Astrocyte of the cerebellum (primary cell): ENCODE measurements at regions not wholly inside any gene's neighbourhood (a gene's known extent, or its start where the extent isn't known, plus 50 kb on each side); places are given as distances from the start of the nearest gene placed in this dataset.

Experiments used
- DNase-seq: peaks from one replicate; pipeline ENCODE4 v3.0.0-alpha.2; 2011; ENCODE audit warnings: low read depth
- H3K4me3 ChIP-seq: 2 replicates; pipeline ENCODE4 v1.5.1; 2011; ENCODE audit warnings: mild to moderate bottlenecking, low read depth, low read length, moderate library complexity
- CTCF ChIP-seq: IDR thresholded peaks from 2 replicates; pipeline ENCODE4 v1.5.1; 2012; ENCODE audit warnings: low read length, low read depth, moderate library complexity, mild to moderate bottlenecking; ENCODE audit errors: missing control alignments
- in situ Hi-C: cut with HindIII; loops from 2 replicates; pipeline ENCODE4 v1.10.0; 2017; ENCODE audit warnings: low sequenced_read_pairs

GRCh38 chr10:94216201-94216600 lies 146.5 kb downstream of the NOC3L start:
- no peak for TF ChIP-seq CTCF
- no peak for DNase-seq
- H3K4me3 ChIP-seq, result no peak overlapping the region
- in situ Hi-C loops, result no loop called here

GRCh38 chr10:94217411-94217810 lies 145.3 kb downstream of the NOC3L start:
- no peak overlapping the region for H3K4me3 ChIP-seq
- no peak for TF ChIP-seq CTCF
- no peak for DNase-seq
- in situ Hi-C loops, result no loop called here

GRCh38 chr10:94218493-94219183 lies 144.1 kb downstream of the NOC3L start:
- in situ Hi-C loops, result no loop called here

GRCh38 chr10:94219829-94220228 lies 142.9 kb downstream of the NOC3L start:
- DNase-seq, result no peak
- in situ Hi-C loops, result loop anchor here (5.0 kb wide), 1 partner anchor 47 kb away; no protein-coding TSS in a partner anchor
- H3K4me3 ChIP-seq, result no peak overlapping the region
- TF ChIP-seq CTCF, result no peak

More at GRCh38 chr10:94218493-94219183, 144.1 kb downstream of the NOC3L start:
- DNase-seq, result no peak
- TF ChIP-seq CTCF, result no peak
- H3K4me3 ChIP-seq, result no peak overlapping the region

- H3K4me3 ChIP-seq, result no peak overlapping the region
- no peak for TF ChIP-seq CTCF
- in situ Hi-C loops, result loop anchor here (5.0 kb wide), 1 partner anchor 47 kb away; no protein-coding TSS in a partner anchor
- no peak for DNase-seq
These were observed 142.0 kb downstream of the NOC3L start for GRCh38 chr10:94220717-94221116.

- in situ Hi-C loops, result loop anchor here (5.0 kb wide), 1 partner anchor 43 kb away; no protein-coding TSS in a partner anchor
- DNase-seq, result no peak
- H3K4me3 ChIP-seq, result no peak overlapping the region
- no peak for TF ChIP-seq CTCF
These were observed 138.9 kb downstream of the NOC3L start for GRCh38 chr10:94223702-94224370.
